Astrocyte (in vitro differentiated cells and primary cell): ENCODE measurements at regions not wholly inside any gene's neighbourhood (a gene's known extent, or its start where the extent isn't known, plus 50 kb on each side); places are given as distances from the start of the nearest gene placed in this dataset.

Experiments used
- DNase-seq: peaks from one replicate; pipeline ENCODE4 v3.0.0-alpha.2; 2010; ENCODE audit warnings: low read depth
- FAIRE-seq: peaks from 2 replicates; lab custom pipeline; 2011; peaks lifted over from hg19 to GRCh38; lab: Jason Lieb, UNC
- H2AFZ ChIP-seq: 2 replicates; pipeline ENCODE4 v1.6.0; 2012; ENCODE audit warnings: low read depth, low read length, inconsistent platforms
- H3K27ac ChIP-seq: 2 replicates; pipeline ENCODE4 v1.5.1; 2011; ENCODE audit warnings: low read depth, low read length, inconsistent platforms
- H3K27me3 ChIP-seq: 2 replicates; pipeline ENCODE4 v1.6.0; 2011; ENCODE audit warnings: low read length, inconsistent platforms; ENCODE audit not compliant: insufficient read depth
- H3K36me3 ChIP-seq: 2 replicates; pipeline ENCODE4 v1.5.1; 2011; ENCODE audit warnings: low read length, inconsistent platforms; ENCODE audit not compliant: insufficient read depth
- H3K4me1 ChIP-seq: 2 replicates; pipeline ENCODE4 v1.5.1; 2011; ENCODE audit warnings: low read length, inconsistent platforms; ENCODE audit not compliant: insufficient read depth
- H3K4me2 ChIP-seq: 2 replicates; pipeline ENCODE4 v1.6.0; 2012; ENCODE audit warnings: low read length, inconsistent platforms
- H3K4me3 ChIP-seq: 2 replicates; pipeline ENCODE4 v1.5.1; 2011; ENCODE audit warnings: low read depth, mild to moderate bottlenecking, low read length, inconsistent platforms; ENCODE audit not compliant: insufficient read depth
- H3K79me2 ChIP-seq: 2 replicates; pipeline ENCODE4 v1.6.0; 2012; ENCODE audit warnings: mild to moderate bottlenecking, low read length, inconsistent platforms; ENCODE audit not compliant: insufficient read depth
- H3K9ac ChIP-seq: 2 replicates; pipeline ENCODE4 v1.6.0; 2012; ENCODE audit warnings: mild to moderate bottlenecking, low read length, inconsistent platforms
- H3K9me3 ChIP-seq: 2 replicates; pipeline ENCODE4 v1.5.1; 2012; ENCODE audit warnings: low read depth, mild to moderate bottlenecking, low read length, inconsistent platforms; ENCODE audit not compliant: insufficient read depth
- H4K20me1 ChIP-seq: 2 replicates; pipeline ENCODE4 v1.6.0; 2012; ENCODE audit warnings: low read length, inconsistent platforms; ENCODE audit not compliant: insufficient read depth
- H3K27ac Mint-ChIP-seq: one replicate; pipeline ENCODE4 v1.8.0; 2021; ENCODE audit warnings: mild to moderate bottlenecking, mixed read lengths; ENCODE audit not compliant: unreplicated experiment
- H3K27me3 Mint-ChIP-seq: one replicate; pipeline ENCODE4 v1.8.0; 2021; ENCODE audit warnings: low read depth, mixed read lengths; ENCODE audit not compliant: unreplicated experiment
- H3K36me3 Mint-ChIP-seq: one replicate; pipeline ENCODE4 v1.8.0; 2021; ENCODE audit warnings: low read depth, mixed read lengths; ENCODE audit not compliant: unreplicated experiment
- H3K4me1 Mint-ChIP-seq: one replicate; pipeline ENCODE4 v1.8.0; 2021; ENCODE audit warnings: low read depth, mixed read lengths; ENCODE audit not compliant: unreplicated experiment
- H3K4me3 Mint-ChIP-seq: one replicate; pipeline ENCODE4 v1.8.0; 2021; ENCODE audit warnings: mild to moderate bottlenecking, moderate library complexity, mixed read lengths; ENCODE audit not compliant: unreplicated experiment
- H3K9me3 Mint-ChIP-seq: one replicate; pipeline ENCODE4 v1.8.0; 2021; ENCODE audit warnings: mild to moderate bottlenecking, mixed read lengths; ENCODE audit not compliant: unreplicated experiment
- CTCF ChIP-seq: IDR thresholded peaks from 2 replicates; pipeline ENCODE4 v1.5.1; 2011; ENCODE audit warnings: low read depth, mild to moderate bottlenecking, inconsistent platforms, low read length, moderate library complexity; ENCODE audit not compliant: insufficient read depth
- EZH2 ChIP-seq: IDR thresholded peaks from 2 replicates; pipeline ENCODE4 v1.6.1; 2012; ENCODE audit warnings: mild to moderate bottlenecking, low read length, inconsistent platforms; ENCODE audit not compliant: insufficient read depth

GRCh38 chr13:111975539-111976473 is 91.1 kb upstream of the SOX1 start:
- TF ChIP-seq CTCF, result no peak
- TF ChIP-seq EZH2, result no peak
- Histone ChIP-seq H2AFZ (no peak overlapping the region), H4K20me1 (no peaks in the 10 kb centered on the region), H3K9me3 (peaks cover 21% of the 10 kb centered on the region), H3K27me3 (peaks cover 10% of the 10 kb centered on the region), H3K27ac (no peak overlapping the region), H3K4me3 (no peak overlapping the region), H3K4me2 (no peak overlapping the region), H3K79me2 (no peaks in the 10 kb centered on the region), H3K9ac (no peak overlapping the region), H3K4me1 (no peaks in the 10 kb centered on the region), H3K36me3 (no peaks in the 10 kb centered on the region)
- Mint-ChIP-seq H3K4me3 (no peak overlapping the region), H3K27me3 (peaks cover 49% of the 10 kb centered on the region), H3K36me3 (no peaks in the 10 kb centered on the region), H3K9me3 (peaks cover 3% of the 10 kb centered on the region), H3K4me1 (peaks cover 14% of the 10 kb centered on the region), H3K27ac (no peak overlapping the region)
- FAIRE-seq, result no peak
- no peak for DNase-seq

GRCh38 chr13:111976474-111977178 is 90.3 kb upstream of the SOX1 start:
- Mint-ChIP-seq H3K27me3 (peaks cover 57% of the 10 kb centered on the region), H3K27ac (no peak overlapping the region), H3K4me3 (no peak overlapping the region), H3K9me3 (peaks cover 4% of the 10 kb centered on the region), H3K36me3 (no peaks in the 10 kb centered on the region), H3K4me1 (peaks cover 6% of the 10 kb centered on the region)
- DNase-seq (no peak), FAIRE-seq (no peak)
- Histone ChIP-seq H3K27me3 (peaks cover 10% of the 10 kb centered on the region), H3K9ac (no peak overlapping the region), H3K4me2 (no peak overlapping the region), H3K9me3 (peaks cover 21% of the 10 kb centered on the region), H4K20me1 (no peaks in the 10 kb centered on the region), H3K4me1 (no peaks in the 10 kb centered on the region), H3K27ac (no peak overlapping the region), H2AFZ (no peak overlapping the region), H3K79me2 (no peaks in the 10 kb centered on the region), H3K4me3 (no peak overlapping the region), H3K36me3 (no peaks in the 10 kb centered on the region)
- TF ChIP-seq EZH2, result no peak
- no peak for TF ChIP-seq CTCF
